ENCODE measurements at regions not wholly inside any gene's neighbourhood (a gene's known extent, or its start where the extent isn't known, plus 50 kb on each side); places are given as distances from the start of the nearest gene placed in this dataset.

DNA sequence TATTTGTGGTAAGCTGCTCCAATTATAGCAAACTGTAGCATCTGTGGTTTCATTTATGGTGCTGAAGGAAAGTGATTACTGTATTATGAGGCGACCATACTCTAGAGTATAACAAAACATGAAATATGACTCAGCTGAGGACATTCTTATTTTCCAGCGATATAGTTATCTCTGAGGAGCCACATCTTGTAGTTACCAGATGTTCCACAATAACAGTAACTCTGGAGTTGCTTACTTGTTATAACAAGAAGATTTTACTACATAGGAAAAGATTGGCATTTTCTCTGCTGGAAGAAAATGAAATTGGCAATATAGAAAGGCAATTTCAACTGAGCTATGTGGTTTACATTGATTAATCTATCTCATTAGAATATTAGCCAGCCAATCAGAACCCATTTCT, 1634.2 kb downstream of the PCDH9 start:
- no peak for TF ChIP-seq POLR2AphosphoS5 (IDR thresholded peaks at IDR 0.05)
- no peak for TF ChIP-seq POLR2A (IDR thresholded peaks at IDR 0.05)

Measured in suprapubic skin (tissue), 4 donors.